Nephron (organoid): ENCODE measurements at regions not wholly inside any gene's neighbourhood (a gene's known extent, or its start where the extent isn't known, plus 50 kb on each side); places are given as distances from the start of the nearest gene placed in this dataset.

Experiments used
- H3K27ac Mint-ChIP-seq, 3 experiments: 2 replicates each; pipeline ENCODE4 v1.8.0; 2020; ENCODE audit warnings: mixed read lengths in 3 of 3, mild to moderate bottlenecking in 2 of 3, moderate library complexity in 1 of 3
- H3K27me3 Mint-ChIP-seq: 2 replicates; pipeline ENCODE4 v1.8.0; 2021; ENCODE audit warnings: low read depth, mild to moderate bottlenecking, moderate library complexity, mixed read lengths
- H3K36me3 Mint-ChIP-seq: 2 replicates; pipeline ENCODE4 v1.8.0; 2020; ENCODE audit warnings: low read depth, mixed read lengths
- H3K4me1 Mint-ChIP-seq: 2 replicates; pipeline ENCODE4 v1.8.0; 2020; ENCODE audit warnings: mixed read lengths
- H3K4me3 Mint-ChIP-seq, 3 experiments: 2 replicates each; pipeline ENCODE4 v1.8.0; 2020; ENCODE audit warnings: mild to moderate bottlenecking in 3 of 3, mixed read lengths in 3 of 3, moderate library complexity in 2 of 3
- H3K9me3 Mint-ChIP-seq: 2 replicates; pipeline ENCODE4 v1.8.0; 2020; ENCODE audit warnings: mixed read lengths
- TF ChIP-seq, protein P1 (sequence below), 3 experiments: fragments of 200-600 bp; sonication (generic); IDR thresholded peaks; one replicate each; pipeline ENCODE4 v1.5.0; 2021; ENCODE audit warnings: antibody characterized with exemption in 3 of 3; ENCODE audit not compliant: unreplicated experiment in 3 of 3

- Mint-ChIP-seq H3K9me3 (no peaks in the 10 kb centered on the region), H3K4me1 (peaks cover 78% of the 10 kb centered on the region), H3K27ac (peak overlapping the region in 2 of 3 experiments; percentile 31 to 87), H3K4me3 (no peak overlapping the region), H3K27me3 (peaks cover 4% of the 10 kb centered on the region), H3K36me3 (no peaks in the 10 kb centered on the region)
- TF ChIP-seq, protein P1, sequence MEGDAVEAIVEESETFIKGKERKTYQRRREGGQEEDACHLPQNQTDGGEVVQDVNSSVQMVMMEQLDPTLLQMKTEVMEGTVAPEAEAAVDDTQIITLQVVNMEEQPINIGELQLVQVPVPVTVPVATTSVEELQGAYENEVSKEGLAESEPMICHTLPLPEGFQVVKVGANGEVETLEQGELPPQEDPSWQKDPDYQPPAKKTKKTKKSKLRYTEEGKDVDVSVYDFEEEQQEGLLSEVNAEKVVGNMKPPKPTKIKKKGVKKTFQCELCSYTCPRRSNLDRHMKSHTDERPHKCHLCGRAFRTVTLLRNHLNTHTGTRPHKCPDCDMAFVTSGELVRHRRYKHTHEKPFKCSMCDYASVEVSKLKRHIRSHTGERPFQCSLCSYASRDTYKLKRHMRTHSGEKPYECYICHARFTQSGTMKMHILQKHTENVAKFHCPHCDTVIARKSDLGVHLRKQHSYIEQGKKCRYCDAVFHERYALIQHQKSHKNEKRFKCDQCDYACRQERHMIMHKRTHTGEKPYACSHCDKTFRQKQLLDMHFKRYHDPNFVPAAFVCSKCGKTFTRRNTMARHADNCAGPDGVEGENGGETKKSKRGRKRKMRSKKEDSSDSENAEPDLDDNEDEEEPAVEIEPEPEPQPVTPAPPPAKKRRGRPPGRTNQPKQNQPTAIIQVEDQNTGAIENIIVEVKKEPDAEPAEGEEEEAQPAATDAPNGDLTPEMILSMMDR (IDR thresholded peaks at IDR 0.05; ENCODE audit: unreplicated experiment in 3 of 3), result no peak
These were observed 105.4 kb upstream of the MBNL2 start for GRCh38 chr13:97116754-97117153.

- no peak overlapping the region for H3K4me3 Mint-ChIP-seq
- peaks cover 4% of the 10 kb centered on the region for H3K27me3 Mint-ChIP-seq
- no peak overlapping the region for H3K27ac Mint-ChIP-seq
- H3K4me1 Mint-ChIP-seq, result peaks cover 74% of the 10 kb centered on the region
- TF ChIP-seq, protein P1 (IDR thresholded peaks at IDR 0.05; ENCODE audit: unreplicated experiment in 3 of 3), result no peak
- no peaks in the 10 kb centered on the region for H3K9me3 Mint-ChIP-seq
- no peaks in the 10 kb centered on the region for H3K36me3 Mint-ChIP-seq
These were observed 104.7 kb upstream of the MBNL2 start for GRCh38 chr13:97117388-97117910.

DNA sequence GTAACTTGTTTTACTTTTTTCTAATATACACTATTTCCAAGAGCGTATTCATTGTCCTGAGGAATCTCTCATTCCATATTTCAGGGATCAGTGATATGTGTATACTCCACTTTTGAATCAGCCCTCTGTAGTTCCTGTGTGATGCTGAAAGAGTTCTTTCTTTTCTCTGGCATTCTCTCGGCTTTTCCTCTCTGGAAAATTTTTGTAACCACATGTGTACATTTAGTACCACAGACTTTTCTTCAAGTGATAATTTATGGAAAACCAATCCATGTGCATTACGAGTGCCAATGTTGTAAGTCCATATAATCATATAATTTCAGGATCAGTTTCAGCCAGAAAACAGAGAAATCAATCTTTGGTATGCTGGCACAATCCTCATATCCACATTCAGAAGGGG lies 102.2 kb upstream of the MBNL2 start:
- TF ChIP-seq, protein P1 (IDR thresholded peaks at IDR 0.05; ENCODE audit: unreplicated experiment in 3 of 3), result no peak
- H3K36me3 Mint-ChIP-seq, result no peaks in the 10 kb centered on the region
- peaks cover 4% of the 10 kb centered on the region for H3K27me3 Mint-ChIP-seq
- no peaks in the 10 kb centered on the region for H3K9me3 Mint-ChIP-seq
- peaks cover 69% of the 10 kb centered on the region for H3K4me1 Mint-ChIP-seq
- no peak overlapping the region for H3K4me3 Mint-ChIP-seq
- no peak overlapping the region for H3K27ac Mint-ChIP-seq

DNA sequence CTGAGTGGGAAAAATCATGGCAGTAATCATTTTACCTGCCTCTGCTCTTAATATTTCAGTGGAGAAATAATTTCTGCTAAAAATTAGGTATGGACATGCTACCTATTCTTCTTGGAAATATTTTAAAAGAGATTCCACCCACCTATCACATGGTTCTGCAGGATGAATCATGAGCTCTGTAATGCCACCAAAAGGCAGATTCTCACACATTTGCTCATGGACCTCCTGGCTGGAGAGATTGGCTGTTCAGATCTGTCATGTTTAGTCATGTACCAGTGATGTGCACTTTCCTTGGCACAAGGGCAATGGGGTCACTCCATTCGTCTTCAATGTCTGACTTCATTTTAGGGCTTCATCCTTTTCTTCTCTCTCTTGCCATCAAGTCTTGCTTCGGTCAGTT lies 101.8 kb upstream of the MBNL2 start:
- no peak overlapping the region for H3K27ac Mint-ChIP-seq
- peaks cover 4% of the 10 kb centered on the region for H3K27me3 Mint-ChIP-seq
- no peaks in the 10 kb centered on the region for H3K9me3 Mint-ChIP-seq
- TF ChIP-seq, protein P1 (IDR thresholded peaks at IDR 0.05; ENCODE audit: unreplicated experiment in 3 of 3), result no peak
- no peak overlapping the region for H3K4me3 Mint-ChIP-seq
- peaks cover 69% of the 10 kb centered on the region for H3K4me1 Mint-ChIP-seq
- no peaks in the 10 kb centered on the region for H3K36me3 Mint-ChIP-seq

GRCh38 chr13:97120976-97121375 lies 101.2 kb upstream of the MBNL2 start:
- TF ChIP-seq, protein P1 (IDR thresholded peaks at IDR 0.05; ENCODE audit: unreplicated experiment in 3 of 3), result no peak
- H3K4me1 Mint-ChIP-seq, result peaks cover 68% of the 10 kb centered on the region
- H3K27ac Mint-ChIP-seq, result no peak overlapping the region
- peaks cover 4% of the 10 kb centered on the region for H3K27me3 Mint-ChIP-seq
- H3K36me3 Mint-ChIP-seq, result no peaks in the 10 kb centered on the region
- no peaks in the 10 kb centered on the region for H3K9me3 Mint-ChIP-seq
- no peak overlapping the region for H3K4me3 Mint-ChIP-seq

DNA sequence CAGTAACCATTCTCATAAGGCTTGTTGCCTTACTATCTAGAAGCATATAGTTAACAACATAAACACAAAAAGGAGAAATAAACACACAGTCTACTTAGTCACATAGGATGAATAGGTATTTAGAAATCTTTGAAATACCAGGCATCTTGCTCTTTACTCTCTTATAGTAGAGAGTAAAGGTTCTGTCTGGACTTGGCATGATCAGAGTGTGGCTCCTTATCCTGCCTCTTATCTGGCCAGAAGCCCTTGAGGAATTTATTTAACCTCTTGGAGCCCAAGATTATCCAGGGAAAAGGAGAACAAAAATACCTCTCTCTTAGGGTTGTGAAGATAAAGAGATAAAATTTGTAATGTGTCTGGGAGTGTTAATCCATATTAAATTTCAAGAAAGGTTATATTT lies 100.2 kb upstream of the MBNL2 start:
- Mint-ChIP-seq H3K4me3 (no peak overlapping the region), H3K36me3 (no peaks in the 10 kb centered on the region), H3K9me3 (no peaks in the 10 kb centered on the region), H3K27ac (no peak overlapping the region), H3K4me1 (peaks cover 64% of the 10 kb centered on the region), H3K27me3 (peaks cover 4% of the 10 kb centered on the region)
- TF ChIP-seq, protein P1 (IDR thresholded peaks at IDR 0.05; ENCODE audit: unreplicated experiment in 3 of 3), result no peak
